HEK293 (cell line): ENCODE measurements at regions not wholly inside any gene's neighbourhood (a gene's known extent, or its start where the extent isn't known, plus 50 kb on each side); places are given as distances from the start of the nearest gene placed in this dataset.

Experiments used
- CTCF ChIA-PET: fragments of 350-600 bp; formaldehyde crosslinking; extraction: SDS; loops from one replicate; lab custom pipeline; 2021; ENCODE audit warnings: antibody characterized with exemption; lab: Yijun Ruan, JAX
- POLR2A ChIA-PET: fragments of 300-600 bp; formaldehyde crosslinking; extraction: SDS; loops from one replicate; lab custom pipeline; 2020; ENCODE audit warnings: antibody characterized with exemption, inconsistent platforms; lab: Yijun Ruan, JAX
- H3K27ac ChIP-seq: fragments of 200-500 bp; sonication (Bioruptor generic); 2 replicates; pipeline ENCODE4 v1.5.1; 2014; ENCODE audit warnings: low read depth, low read length, control low read depth, inconsistent platforms; ENCODE audit errors: extremely low read depth
- H3K36me3 ChIP-seq, 2 experiments: fragments of 200-500 bp in 1 of 2; sonication (Bioruptor generic) in 1 of 2; 1 replicate in 1 of 2; 2 replicates in 1 of 2; pipeline ENCODE4 v1.5.1; 2014 to 2017; ENCODE audit warnings: inconsistent platforms in 2 of 2, low read length in 2 of 2; ENCODE audit not compliant: control insufficient read depth in 2 of 2, insufficient read depth in 1 of 2
- H3K4me1 ChIP-seq: fragments of 200-500 bp; sonication (Bioruptor generic); 2 replicates; pipeline ENCODE4 v1.5.1; 2014; ENCODE audit warnings: mild to moderate bottlenecking, low read length, inconsistent platforms; ENCODE audit not compliant: control insufficient read depth, insufficient read depth
- H3K4me3 ChIP-seq: 2 replicates; pipeline ENCODE4 v1.5.1; 2011; ENCODE audit warnings: low read depth, mild to moderate bottlenecking, control low read depth, low read length, moderate library complexity
- H3K9me3 ChIP-seq: fragments of 200-500 bp; sonication (Bioruptor generic); 2 replicates; pipeline ENCODE4 v1.5.1; 2014; ENCODE audit warnings: low read depth, low read length, inconsistent platforms; ENCODE audit not compliant: control insufficient read depth, insufficient read depth
- ATF2 ChIP-seq: fragments of 450-650 bp; formaldehyde crosslinking; IDR thresholded peaks from 2 replicates; pipeline ENCODE4 v1.5.1; 2016; ENCODE audit warnings: missing biosample characterization, missing genetic modification characterization, low read depth
- MYNN ChIP-seq: fragments of 450-650 bp; formaldehyde crosslinking; IDR thresholded peaks from 2 replicates; pipeline ENCODE4 v1.5.1; 2016; ENCODE audit warnings: missing biosample characterization, missing genetic modification characterization, borderline replicate concordance
- TRIM28 ChIP-seq: IDR thresholded peaks from 2 replicates; pipeline ENCODE4 v1.6.1; 2011; ENCODE audit warnings: low read length, control low read depth, borderline replicate concordance
- WT1 ChIP-seq: fragments of 450-650 bp; formaldehyde crosslinking; IDR thresholded peaks from 2 replicates; pipeline ENCODE4 v1.5.1; 2016; ENCODE audit warnings: missing biosample characterization, missing genetic modification characterization
- ZBTB1 ChIP-seq: fragments of 450-650 bp; formaldehyde crosslinking; IDR thresholded peaks from 2 replicates; pipeline ENCODE4 v1.5.1; 2016; ENCODE audit warnings: missing biosample characterization, missing genetic modification characterization
- ZNF138 ChIP-seq: fragments of 450-650 bp; formaldehyde crosslinking; IDR thresholded peaks from 2 replicates; pipeline ENCODE4 v1.5.1; 2016; ENCODE audit warnings: missing biosample characterization, missing genetic modification characterization, borderline replicate concordance
- ZNF214 ChIP-seq: fragments of 450-650 bp; formaldehyde crosslinking; IDR thresholded peaks from 2 replicates; pipeline ENCODE4 v1.5.1; 2017; ENCODE audit warnings: missing biosample characterization, mild to moderate bottlenecking, missing genetic modification characterization, borderline replicate concordance
- ZNF223 ChIP-seq: fragments of 450-650 bp; formaldehyde crosslinking; IDR thresholded peaks from 2 replicates; pipeline ENCODE4 v1.5.1; 2016; ENCODE audit warnings: missing biosample characterization, missing genetic modification characterization
- ZNF274 ChIP-seq, 2 experiments: fragments of 200-500 bp in 1 of 2; fragments of 450-650 bp in 1 of 2; sonication (Bioruptor generic) in 1 of 2; formaldehyde crosslinking in 1 of 2; IDR thresholded peaks; 2 replicates each; pipeline versions ENCODE4 v1.5.1 to v1.6.1; 2014 to 2016; ENCODE audit warnings: borderline replicate concordance in 1 of 2, inconsistent platforms in 1 of 2, low read length in 1 of 2, missing biosample characterization in 1 of 2, missing genetic modification characterization in 1 of 2
- ZNF311 ChIP-seq: fragments of 450-650 bp; formaldehyde crosslinking; IDR thresholded peaks from 2 replicates; pipeline ENCODE4 v1.5.1; 2017; ENCODE audit warnings: missing biosample characterization, missing genetic modification characterization, borderline replicate concordance
- ZNF362 ChIP-seq: fragments of 450-650 bp; formaldehyde crosslinking; IDR thresholded peaks from 2 replicates; pipeline ENCODE4 v1.5.1; 2016; ENCODE audit warnings: missing biosample characterization, missing genetic modification characterization
- ZNF521 ChIP-seq: fragments of 450-650 bp; formaldehyde crosslinking; IDR thresholded peaks from 2 replicates; pipeline ENCODE4 v1.5.1; 2017; ENCODE audit warnings: missing biosample characterization, mild to moderate bottlenecking, missing genetic modification characterization
- ZNF544 ChIP-seq: fragments of 450-650 bp; formaldehyde crosslinking; IDR thresholded peaks from 2 replicates; pipeline ENCODE4 v1.5.0; 2017; ENCODE audit warnings: missing biosample characterization, missing genetic modification characterization
- ZNF621 ChIP-seq: fragments of 450-650 bp; formaldehyde crosslinking; IDR thresholded peaks from 2 replicates; pipeline ENCODE4 v1.5.1; 2017; ENCODE audit warnings: missing biosample characterization, missing genetic modification characterization
- ZNF624 ChIP-seq: fragments of 450-650 bp; formaldehyde crosslinking; IDR thresholded peaks from 2 replicates; pipeline ENCODE4 v1.5.1; 2017; ENCODE audit warnings: missing biosample characterization, missing genetic modification characterization
- ZNF658 ChIP-seq: fragments of 450-650 bp; formaldehyde crosslinking; IDR thresholded peaks from 2 replicates; pipeline ENCODE4; 2016; ENCODE audit warnings: missing biosample characterization, missing genetic modification characterization
- ZNF707 ChIP-seq: fragments of 450-650 bp; formaldehyde crosslinking; IDR thresholded peaks from 2 replicates; pipeline ENCODE4 v1.5.1; 2016; ENCODE audit warnings: missing biosample characterization, missing genetic modification characterization
- ZNF792 ChIP-seq: fragments of 450-650 bp; formaldehyde crosslinking; IDR thresholded peaks from 2 replicates; pipeline ENCODE4 v1.5.1; 2016; ENCODE audit warnings: missing biosample characterization, missing genetic modification characterization
- TF ChIP-seq, protein P1 (sequence below): fragments of 450-650 bp; formaldehyde crosslinking; IDR thresholded peaks from 2 replicates; pipeline ENCODE4 v1.5.1; 2016; ENCODE audit warnings: missing biosample characterization, missing genetic modification characterization
- TF ChIP-seq, protein P2 (sequence below): fragments of 450-650 bp; formaldehyde crosslinking; IDR thresholded peaks from 2 replicates; pipeline ENCODE4 v1.5.1; 2016; ENCODE audit warnings: missing biosample characterization, missing genetic modification characterization
- TF ChIP-seq, protein P3 (sequence below): fragments of 450-650 bp; formaldehyde crosslinking; IDR thresholded peaks from 2 replicates; pipeline ENCODE4 v1.5.1; 2016; ENCODE audit warnings: missing biosample characterization, missing genetic modification characterization

DNA sequence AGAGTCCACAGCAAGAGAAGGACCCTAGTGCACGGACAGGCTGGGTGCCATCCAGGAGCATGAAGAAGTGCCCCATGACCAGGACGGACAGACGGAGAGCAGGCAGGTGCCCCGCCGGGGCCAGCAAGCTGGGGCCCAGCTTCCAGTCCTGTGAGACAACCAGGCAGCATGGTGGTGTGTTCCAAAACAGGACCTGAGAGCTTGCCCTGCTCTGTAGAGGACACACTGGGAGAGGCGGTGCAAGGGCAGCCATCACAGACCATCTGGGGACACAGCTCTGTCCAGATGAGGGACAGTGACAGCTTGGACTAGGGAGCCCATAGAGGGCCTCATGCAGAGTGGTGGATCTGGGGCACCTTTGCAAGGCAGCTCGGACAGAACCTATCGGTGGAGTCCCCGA lies 279.8 kb downstream of the EIPR1 start (continued):
- no peak for TF ChIP-seq ZNF311 (tag by site-specific recombination)
- no peak for TF ChIP-seq ZNF624
- TF ChIP-seq MYNN (tag by site-specific recombination), result no peak
- TF ChIP-seq ZBTB1, result no peak
- no peak for TF ChIP-seq ZNF214 (tag by site-specific recombination)
- no peak for TF ChIP-seq ZNF544 (tag by site-specific recombination)
- TF ChIP-seq, protein P1, sequence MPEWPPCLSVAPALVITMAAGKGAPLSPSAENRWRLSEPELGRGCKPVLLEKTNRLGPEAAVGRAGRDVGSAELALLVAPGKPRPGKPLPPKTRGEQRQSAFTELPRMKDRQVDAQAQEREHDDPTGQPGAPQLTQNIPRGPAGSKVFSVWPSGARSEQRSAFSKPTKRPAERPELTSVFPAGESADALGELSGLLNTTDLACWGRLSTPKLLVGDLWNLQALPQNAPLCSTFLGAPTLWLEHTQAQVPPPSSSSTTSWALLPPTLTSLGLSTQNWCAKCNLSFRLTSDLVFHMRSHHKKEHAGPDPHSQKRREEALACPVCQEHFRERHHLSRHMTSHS (tag by site-specific recombination), result no peak
- TF ChIP-seq, all 188 proteins: peak for 0

- ChIA-PET CTCF (interaction anchor here (0.6 kb wide), 1 partner anchor 24 kb away, joined by 3 read pairs; no protein-coding TSS in a partner anchor), POLR2A (no interaction called here)
Measured at GRCh38 chr2:3094999-3095958, 282.3 kb downstream of the EIPR1 start.

More at GRCh38 chr2:3094999-3095958, 282.3 kb downstream of the EIPR1 start:
- H3K4me3 ChIP-seq, result no peak overlapping the region
- H3K4me1 ChIP-seq, result no peaks in the 10 kb centered on the region
- H3K36me3 ChIP-seq, result no peaks in the 10 kb centered on the region
- no peaks in the 10 kb centered on the region for H3K9me3 ChIP-seq
- no peak overlapping the region for H3K27ac ChIP-seq
- TF ChIP-seq, protein P2, sequence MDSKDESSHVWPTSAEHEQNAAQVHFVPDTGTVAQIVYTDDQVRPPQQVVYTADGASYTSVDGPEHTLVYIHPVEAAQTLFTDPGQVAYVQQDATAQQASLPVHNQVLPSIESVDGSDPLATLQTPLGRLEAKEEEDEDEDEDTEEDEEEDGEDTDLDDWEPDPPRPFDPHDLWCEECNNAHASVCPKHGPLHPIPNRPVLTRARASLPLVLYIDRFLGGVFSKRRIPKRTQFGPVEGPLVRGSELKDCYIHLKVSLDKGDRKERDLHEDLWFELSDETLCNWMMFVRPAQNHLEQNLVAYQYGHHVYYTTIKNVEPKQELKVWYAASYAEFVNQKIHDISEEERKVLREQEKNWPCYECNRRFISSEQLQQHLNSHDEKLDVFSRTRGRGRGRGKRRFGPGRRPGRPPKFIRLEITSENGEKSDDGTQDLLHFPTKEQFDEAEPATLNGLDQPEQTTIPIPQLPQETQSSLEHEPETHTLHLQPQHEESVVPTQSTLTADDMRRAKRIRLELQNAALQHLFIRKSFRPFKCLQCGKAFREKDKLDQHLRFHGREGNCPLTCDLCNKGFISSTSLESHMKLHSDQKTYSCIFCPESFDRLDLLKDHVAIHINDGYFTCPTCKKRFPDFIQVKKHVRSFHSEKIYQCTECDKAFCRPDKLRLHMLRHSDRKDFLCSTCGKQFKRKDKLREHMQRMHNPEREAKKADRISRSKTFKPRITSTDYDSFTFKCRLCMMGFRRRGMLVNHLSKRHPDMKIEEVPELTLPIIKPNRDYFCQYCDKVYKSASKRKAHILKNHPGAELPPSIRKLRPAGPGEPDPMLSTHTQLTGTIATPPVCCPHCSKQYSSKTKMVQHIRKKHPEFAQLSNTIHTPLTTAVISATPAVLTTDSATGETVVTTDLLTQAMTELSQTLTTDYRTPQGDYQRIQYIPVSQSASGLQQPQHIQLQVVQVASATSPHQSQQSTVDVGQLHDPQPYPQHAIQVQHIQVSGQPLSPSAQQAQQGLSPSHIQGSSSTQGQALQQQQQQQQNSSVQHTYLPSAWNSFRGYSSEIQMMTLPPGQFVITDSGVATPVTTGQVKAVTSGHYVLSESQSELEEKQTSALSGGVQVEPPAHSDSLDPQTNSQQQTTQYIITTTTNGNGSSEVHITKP (tag by site-specific recombination), result no peak
- TF ChIP-seq ZNF274 (IDR thresholded peaks at IDR 0.05; ENCODE audit: low read length), result no peak
- TF ChIP-seq ZNF274 (tag by site-specific recombination; IDR thresholded peaks at IDR 0.05; ENCODE audit: borderline replicate concordance), result no peak
- no peak for TF ChIP-seq ZNF223 (tag by site-specific recombination)
- no peak for TF ChIP-seq ZNF362 (tag by site-specific recombination)
- TF ChIP-seq ATF2 (tag by site-specific recombination), result no peak
- TF ChIP-seq ZNF658, result no peak
- no peak for TF ChIP-seq WT1 (tag by site-specific recombination)
- no peak for TF ChIP-seq ZNF707 (tag by site-specific recombination)
- TF ChIP-seq, protein P3, sequence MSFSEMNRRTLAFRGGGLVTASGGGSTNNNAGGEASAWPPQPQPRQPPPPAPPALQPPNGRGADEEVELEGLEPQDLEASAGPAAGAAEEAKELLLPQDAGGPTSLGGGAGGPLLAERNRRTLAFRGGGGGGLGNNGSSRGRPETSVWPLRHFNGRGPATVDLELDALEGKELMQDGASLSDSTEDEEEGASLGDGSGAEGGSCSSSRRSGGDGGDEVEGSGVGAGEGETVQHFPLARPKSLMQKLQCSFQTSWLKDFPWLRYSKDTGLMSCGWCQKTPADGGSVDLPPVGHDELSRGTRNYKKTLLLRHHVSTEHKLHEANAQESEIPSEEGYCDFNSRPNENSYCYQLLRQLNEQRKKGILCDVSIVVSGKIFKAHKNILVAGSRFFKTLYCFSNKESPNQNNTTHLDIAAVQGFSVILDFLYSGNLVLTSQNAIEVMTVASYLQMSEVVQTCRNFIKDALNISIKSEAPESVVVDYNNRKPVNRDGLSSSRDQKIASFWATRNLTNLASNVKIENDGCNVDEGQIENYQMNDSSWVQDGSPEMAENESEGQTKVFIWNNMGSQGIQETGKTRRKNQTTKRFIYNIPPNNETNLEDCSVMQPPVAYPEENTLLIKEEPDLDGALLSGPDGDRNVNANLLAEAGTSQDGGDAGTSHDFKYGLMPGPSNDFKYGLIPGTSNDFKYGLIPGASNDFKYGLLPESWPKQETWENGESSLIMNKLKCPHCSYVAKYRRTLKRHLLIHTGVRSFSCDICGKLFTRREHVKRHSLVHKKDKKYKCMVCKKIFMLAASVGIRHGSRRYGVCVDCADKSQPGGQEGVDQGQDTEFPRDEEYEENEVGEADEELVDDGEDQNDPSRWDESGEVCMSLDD (tag by site-specific recombination), result no peak
- TF ChIP-seq ZNF621 (tag by site-specific recombination), result no peak
- no peak for TF ChIP-seq TRIM28
- TF ChIP-seq ZNF792 (tag by site-specific recombination), result no peak
- no peak for TF ChIP-seq ZNF138 (tag by site-specific recombination)
- no peak for TF ChIP-seq ZNF521 (tag by site-specific recombination)
- TF ChIP-seq, all 188 proteins: peak for 0
